Activated CD4-positive, alpha-beta T cell treated with anti-CD3 and anti-CD28 coated beads, Interleukin-2, Interleukin-4, amounts not matched to agents 100 ng/mL and 50 ng/mL, durations not matched to agents 16 hours and 8 hours (primary cell): ENCODE measurements at regions not wholly inside any gene's neighbourhood (a gene's known extent, or its start where the extent isn't known, plus 50 kb on each side); places are given as distances from the start of the nearest gene placed in this dataset.
"Not testable (repeated sequence)": the region's sequence is repeated elsewhere in the genome, so short reads cannot be mapped to it uniquely, and the experiment has no call there.

Experiments
- DNase-seq: peaks from one replicate; pipeline ENCODE4 v3.0.0-alpha.2; 2020; ENCODE audit warnings: low spot score

DNA sequence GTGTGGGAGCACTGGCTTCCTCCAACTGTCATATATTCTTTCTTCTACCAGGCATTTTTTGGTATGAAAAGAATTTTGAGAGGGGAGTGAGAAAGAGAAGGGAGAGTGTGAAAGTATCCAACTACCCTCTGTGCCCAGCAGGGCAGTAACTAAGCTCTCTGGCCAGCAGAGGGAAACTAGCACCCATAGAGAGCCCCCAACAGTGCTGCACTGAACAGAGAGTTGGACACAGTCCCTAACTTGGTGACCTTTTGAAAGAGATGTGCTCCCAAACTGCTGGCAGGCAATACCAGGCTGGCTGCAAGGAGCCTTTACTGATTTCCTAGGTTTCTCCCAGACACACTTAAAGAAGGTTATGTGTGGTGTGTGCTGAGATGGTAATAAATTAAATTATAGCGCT lies 118.8 kb upstream of the PBX1 start:
- DNase-seq = no peak

- DNase-seq = no peak
These were observed 115.8 kb upstream of the PBX1 start for GRCh38 chr1:164443166-164443565.

DNA sequence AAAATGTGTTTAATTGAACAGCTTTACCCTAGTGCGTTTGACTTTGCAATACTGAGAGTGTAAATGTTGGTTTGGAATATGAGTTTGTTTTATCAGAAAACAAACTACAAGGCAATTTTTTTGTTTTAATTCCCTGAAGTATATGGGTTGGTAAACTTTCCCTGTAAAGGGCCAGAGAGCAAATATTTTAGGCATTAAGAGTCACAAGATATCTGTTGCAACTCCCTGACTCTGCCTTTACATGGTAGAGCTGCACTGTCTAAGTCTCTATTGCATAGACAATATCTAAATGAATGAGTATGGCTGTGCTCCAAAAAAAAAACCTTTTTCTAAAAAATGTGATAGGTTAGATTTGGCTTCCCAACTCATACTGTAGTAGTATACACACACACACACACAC lies 115.1 kb upstream of the PBX1 start:
- DNase-seq = no peak

DNA sequence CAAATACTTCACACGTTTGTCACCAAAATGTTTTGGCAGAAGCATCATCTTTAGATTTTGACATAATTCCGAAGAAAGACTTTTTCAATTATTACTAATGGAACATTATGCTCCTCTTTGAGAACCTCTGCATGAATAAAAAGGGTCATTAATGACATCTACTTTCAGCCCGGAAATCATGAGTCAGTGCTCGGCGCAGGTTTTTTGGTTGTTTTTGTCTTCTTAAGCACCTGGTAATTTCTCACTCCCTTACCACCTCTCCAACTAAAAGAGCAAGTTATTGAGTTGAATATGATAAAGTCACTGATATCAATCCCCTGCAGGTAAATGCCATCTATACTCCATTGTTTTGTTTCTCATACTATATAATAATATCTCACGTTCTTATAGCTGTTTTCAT lies 113.0 kb upstream of the PBX1 start:
- no peak for DNase-seq

DNA sequence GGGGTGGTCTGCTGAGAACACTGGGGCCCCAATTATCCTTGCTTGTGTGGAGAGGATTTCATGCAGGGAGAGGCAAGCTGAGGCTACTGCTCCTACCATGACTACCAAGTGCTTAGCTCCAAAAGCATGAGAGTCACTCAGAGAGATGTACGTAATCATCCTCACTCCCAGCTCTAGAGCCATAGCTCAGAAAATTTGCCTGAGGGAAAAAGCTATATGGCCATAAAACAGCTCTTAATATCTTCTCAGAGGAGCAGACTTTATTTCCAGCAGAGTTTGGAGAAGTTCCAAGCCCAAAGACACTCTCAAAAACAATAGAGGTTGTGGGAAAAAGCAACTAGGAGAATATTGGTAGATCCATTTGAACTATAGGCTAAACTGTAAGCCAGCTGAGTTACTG lies 106.4 kb upstream of the PBX1 start:
- DNase-seq = no peak

DNA sequence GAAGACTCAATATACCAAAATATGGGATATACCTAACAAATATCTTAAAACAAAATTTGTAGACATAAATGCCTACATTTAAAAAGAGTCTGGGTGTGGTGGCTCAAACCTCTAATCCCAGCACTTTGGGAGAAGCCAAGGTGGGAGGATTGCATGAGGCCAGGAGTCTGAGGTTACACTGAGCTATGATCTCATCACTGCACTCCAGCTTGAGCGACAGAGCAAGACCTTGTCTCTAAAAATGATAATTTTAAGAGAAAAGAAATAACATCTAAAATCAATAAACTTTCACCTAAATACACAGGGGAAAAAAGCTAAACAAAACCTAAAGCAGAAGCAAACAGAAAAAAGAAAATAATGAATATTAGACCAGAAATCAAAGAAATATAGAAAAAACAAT lies 102.7 kb upstream of the PBX1 start:
- no peak for DNase-seq

DNA sequence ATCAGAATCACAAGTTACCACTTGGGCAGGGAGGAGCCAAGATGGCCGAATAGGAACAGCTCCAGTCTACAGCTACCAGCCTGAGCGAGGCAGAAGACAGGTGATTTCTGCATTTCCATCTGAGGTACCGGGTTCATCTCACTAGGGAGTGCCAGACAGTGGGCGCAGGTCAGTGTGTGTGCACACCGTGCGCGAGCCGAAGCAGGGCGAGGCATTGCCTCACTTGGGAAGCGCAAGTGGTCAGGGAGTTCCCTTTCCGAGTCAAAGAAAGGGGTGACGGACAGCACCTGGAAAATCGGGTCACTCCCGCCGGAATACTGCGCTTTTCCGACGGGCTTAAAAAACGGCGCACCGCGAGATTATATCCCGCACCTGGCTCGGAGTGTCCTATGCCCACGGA lies 99.8 kb upstream of the PBX1 start:
- DNase-seq = not testable (repeated sequence)

- no peak for DNase-seq
These were observed 93.0 kb upstream of the PBX1 start for GRCh38 chr1:164466001-164466421.

- no peak for DNase-seq
These were observed 92.6 kb upstream of the PBX1 start for GRCh38 chr1:164466429-164466828.

DNA sequence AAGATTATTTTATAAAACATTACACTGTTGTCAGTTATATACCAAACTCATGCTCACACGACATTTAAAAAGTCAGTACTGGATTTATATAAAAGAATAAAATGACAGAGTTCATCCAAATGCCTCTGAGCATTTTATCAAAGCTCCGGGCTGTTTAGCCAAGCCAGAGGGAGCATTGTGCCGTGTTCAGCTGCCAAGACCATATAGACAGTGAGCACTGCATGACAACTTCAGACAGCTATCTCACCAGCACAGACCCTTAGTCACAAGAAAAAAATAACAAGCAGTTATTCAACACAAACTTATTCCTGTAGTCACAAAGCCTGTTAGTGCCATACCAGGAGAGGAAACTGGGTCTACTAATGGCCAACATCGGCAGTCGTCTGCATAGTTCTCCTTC lies 88.0 kb upstream of the PBX1 start:
- no peak for DNase-seq

GRCh38 chr1:164472841-164473240 lies 86.1 kb upstream of the PBX1 start:
- no peak for DNase-seq

- DNase-seq = no peak
These were observed 85.4 kb upstream of the PBX1 start for GRCh38 chr1:164473544-164473943.

- DNase-seq = no peak
These were observed 83.2 kb upstream of the PBX1 start for GRCh38 chr1:164475834-164476233.

GRCh38 chr1:164477343-164477742 lies 81.6 kb upstream of the PBX1 start:
- no peak for DNase-seq

- DNase-seq = no peak
These were observed 79.7 kb upstream of the PBX1 start for GRCh38 chr1:164479242-164479641.

DNA sequence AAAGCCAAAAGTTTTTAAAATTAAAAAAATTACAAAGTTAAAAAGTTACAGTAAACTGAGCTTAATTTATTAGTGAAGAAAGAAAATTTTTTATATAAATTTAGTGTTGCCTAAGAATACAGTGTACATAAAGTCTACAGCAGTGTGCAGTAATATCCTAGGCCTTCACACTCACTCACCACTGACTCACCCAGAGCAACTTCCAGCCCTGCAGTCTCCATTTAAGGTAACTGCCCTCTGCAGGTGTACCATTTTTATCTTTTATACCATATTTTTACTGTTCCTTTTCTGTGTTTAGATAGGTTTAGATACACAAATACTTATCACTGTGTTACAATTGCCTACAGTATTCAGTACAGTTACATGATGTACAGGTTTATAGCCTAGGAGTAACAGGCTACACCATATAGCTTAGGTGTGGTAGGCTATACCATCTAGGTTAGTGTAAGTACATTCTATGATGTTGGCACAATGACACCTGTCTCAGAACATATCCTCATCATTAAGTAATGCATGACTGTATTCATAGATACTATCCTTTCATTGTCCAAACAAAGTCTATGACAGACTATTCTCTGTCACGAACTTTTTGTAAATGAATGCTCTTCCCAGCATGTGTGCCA lies 78.6 kb upstream of the PBX1 start:
- no peak for DNase-seq

DNA sequence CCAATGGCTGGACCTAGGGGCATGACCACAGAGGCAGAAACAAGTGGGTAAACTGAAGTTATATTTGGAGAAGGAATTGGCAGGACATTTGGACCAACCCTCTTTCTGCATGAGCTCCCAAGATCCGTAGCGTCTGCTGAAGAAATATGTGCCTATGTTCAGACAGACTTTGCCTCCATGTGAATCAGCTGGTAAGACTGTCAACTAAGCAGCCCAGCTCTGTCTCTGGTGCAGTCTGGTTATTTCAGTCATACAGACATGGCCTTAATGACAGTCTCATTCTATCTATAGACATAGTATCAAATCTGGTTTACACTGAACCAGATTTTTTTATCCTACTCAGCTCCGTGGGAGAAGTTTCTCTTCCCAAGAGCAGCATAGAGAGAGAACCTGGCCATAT lies 63.1 kb upstream of the PBX1 start:
- no peak for DNase-seq

GRCh38 chr1:164498792-164499191 lies 60.2 kb upstream of the PBX1 start:
- DNase-seq = no peak

- no peak for DNase-seq
These were observed 54.2 kb upstream of the PBX1 start for GRCh38 chr1:164504749-164505148.
